Pancreas (tissue), 10 donors: ENCODE measurements at regions not wholly inside any gene's neighbourhood (a gene's known extent, or its start where the extent isn't known, plus 50 kb on each side); places are given as distances from the start of the nearest gene placed in this dataset.

Experiments
- ATAC-seq, 4 donors: fragments of 200-7000 bp; cut with Tn5 transposase; one replicate each; pipeline versions ENCODE4 v1.8.0 to v1.9.1; 2020; ENCODE audit warnings: mild to moderate bottlenecking in 4 of 4, moderate library complexity in 4 of 4
- DNase-seq, 6 donors: peaks; one replicate each; pipeline ENCODE4 v3.0.0-alpha.2; 2020
- FAIRE-seq: peaks from 2 replicates; lab custom pipeline; 2012; peaks lifted over from hg19 to GRCh38; lab: Jason Lieb, UNC
- H3K27ac ChIP-seq, 4 donors: fragments of 200-600 bp; sonication (generic); 1 replicate in 3 of 4; 2 replicates in 1 of 4; pipeline versions ENCODE4 v1.5.0 to v1.8.0; 2020
- H3K27me3 ChIP-seq, 4 donors: fragments of 200-600 bp; one replicate each; pipeline ENCODE4 v1.8.0; 2021
- H3K36me3 ChIP-seq, 3 donors: fragments of 200-600 bp; sonication (generic) in 1 of 3; one replicate each; pipeline versions ENCODE4 v1.5.0 to v1.8.0; 2020 to 2021
- H3K4me1 ChIP-seq, 3 donors: fragments of 200-600 bp; one replicate each; pipeline ENCODE4 v1.8.0; 2021
- H3K4me3 ChIP-seq, 4 donors: fragments of 200-600 bp; sonication (generic) in 2 of 4; one replicate each; pipeline versions ENCODE4 v1.5.0 to v1.8.0; 2020 to 2021
- H3K9me3 ChIP-seq, 4 donors: fragments of 200-600 bp; one replicate each; pipeline ENCODE4 v1.8.0; 2021
- WGBS, 2 donors: extraction: QIAGEN DNeasy Blood & Tissue Kit; methylation state at CpG; one replicate each; pipeline ENCODE4 v1.1.7; 2013; 5-methylcytosine and 5-hydroxymethylcytosine counted together
- intact Hi-C, 3 donors: fragments of 100-400 bp; cut with DNase I; formaldehyde crosslinking; loops; one replicate each; pipeline versions ENCODE4 v1.11.1 to v1.14.2; 2022
- TF ChIP-seq, protein P1 (sequence below), 4 donors: fragments of 200-600 bp; sonication (generic) in 3 of 4; IDR thresholded peaks; one replicate each; pipeline versions ENCODE4 v1.5.0 to v1.8.0; 2021; ENCODE audit warnings: antibody characterized with exemption in 4 of 4
- donor health status: healthy with polysubstance abuse.
- donor health status: DM: no; HTN: no; CAD: no; lungs with moderate emphysema.
- donor health status: DM: no; HTN: no; CAD: no.
- donor health status: control.
- donor health status: control.
- donor health status: Bipolar disorder and iron deficiency.
- donor health status: DM: yes; HTN: yes; CAD: no.
- donor health status: DM: no; HTN: no; CAD: no.
- donor health status: DM: no; HTN: no; CAD: no.
- donor health status: DM: yes; HTN: yes; CAD: no.

DNA sequence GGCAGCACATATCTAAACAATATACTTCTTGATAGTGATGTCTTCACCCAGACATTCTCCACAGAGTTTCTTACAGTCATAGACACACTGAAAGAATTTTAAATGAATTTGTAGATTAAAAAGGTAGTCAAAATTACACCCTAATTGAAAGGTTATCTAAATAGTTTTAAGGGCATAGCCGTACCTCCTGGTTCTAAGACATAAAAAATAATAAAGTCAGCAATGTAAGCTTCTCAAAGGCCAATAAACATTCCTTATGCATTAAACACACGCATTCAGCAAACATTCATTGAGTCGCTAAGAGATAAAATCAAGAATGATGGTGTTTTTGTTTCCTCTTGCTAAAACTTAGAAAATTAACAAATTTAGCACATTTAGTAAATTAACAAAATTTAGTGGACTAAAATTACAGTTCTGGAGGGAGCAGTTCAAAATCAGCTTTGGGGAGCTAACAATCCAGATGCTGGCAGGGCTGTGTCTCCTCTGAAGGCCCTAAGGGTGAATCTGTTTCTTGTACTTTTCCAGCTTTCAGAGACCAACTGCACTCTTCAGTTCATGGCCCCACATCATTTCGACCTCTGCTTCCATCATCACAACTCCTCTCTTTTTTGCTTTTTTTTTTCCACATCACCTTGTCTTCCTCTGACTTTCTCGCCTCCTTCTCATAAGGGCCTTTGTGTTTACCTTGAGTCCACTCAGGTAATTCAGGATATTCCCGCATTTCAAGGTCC is 516.5 kb downstream of the DNAH5 start:
- intact Hi-C loops = no loop called here
- WGBS, 2 donors = 55 to 59% methylated on average over 6 of the region's 6 CpGs
- ATAC-seq (no peak), FAIRE-seq (no peak), DNase-seq (no peak)
- Histone ChIP-seq H3K4me1 (no peaks in the 10 kb centered on the region), H3K4me3 (no peak overlapping the region), H3K27me3 (no peaks in the 10 kb centered on the region), H3K36me3 (no peaks in the 10 kb centered on the region), H3K9me3 (no peaks in the 10 kb centered on the region), H3K27ac (no peak overlapping the region)
- TF ChIP-seq, protein P1, sequence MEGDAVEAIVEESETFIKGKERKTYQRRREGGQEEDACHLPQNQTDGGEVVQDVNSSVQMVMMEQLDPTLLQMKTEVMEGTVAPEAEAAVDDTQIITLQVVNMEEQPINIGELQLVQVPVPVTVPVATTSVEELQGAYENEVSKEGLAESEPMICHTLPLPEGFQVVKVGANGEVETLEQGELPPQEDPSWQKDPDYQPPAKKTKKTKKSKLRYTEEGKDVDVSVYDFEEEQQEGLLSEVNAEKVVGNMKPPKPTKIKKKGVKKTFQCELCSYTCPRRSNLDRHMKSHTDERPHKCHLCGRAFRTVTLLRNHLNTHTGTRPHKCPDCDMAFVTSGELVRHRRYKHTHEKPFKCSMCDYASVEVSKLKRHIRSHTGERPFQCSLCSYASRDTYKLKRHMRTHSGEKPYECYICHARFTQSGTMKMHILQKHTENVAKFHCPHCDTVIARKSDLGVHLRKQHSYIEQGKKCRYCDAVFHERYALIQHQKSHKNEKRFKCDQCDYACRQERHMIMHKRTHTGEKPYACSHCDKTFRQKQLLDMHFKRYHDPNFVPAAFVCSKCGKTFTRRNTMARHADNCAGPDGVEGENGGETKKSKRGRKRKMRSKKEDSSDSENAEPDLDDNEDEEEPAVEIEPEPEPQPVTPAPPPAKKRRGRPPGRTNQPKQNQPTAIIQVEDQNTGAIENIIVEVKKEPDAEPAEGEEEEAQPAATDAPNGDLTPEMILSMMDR (IDR thresholded peaks at IDR 0.05) = no peak

DNA sequence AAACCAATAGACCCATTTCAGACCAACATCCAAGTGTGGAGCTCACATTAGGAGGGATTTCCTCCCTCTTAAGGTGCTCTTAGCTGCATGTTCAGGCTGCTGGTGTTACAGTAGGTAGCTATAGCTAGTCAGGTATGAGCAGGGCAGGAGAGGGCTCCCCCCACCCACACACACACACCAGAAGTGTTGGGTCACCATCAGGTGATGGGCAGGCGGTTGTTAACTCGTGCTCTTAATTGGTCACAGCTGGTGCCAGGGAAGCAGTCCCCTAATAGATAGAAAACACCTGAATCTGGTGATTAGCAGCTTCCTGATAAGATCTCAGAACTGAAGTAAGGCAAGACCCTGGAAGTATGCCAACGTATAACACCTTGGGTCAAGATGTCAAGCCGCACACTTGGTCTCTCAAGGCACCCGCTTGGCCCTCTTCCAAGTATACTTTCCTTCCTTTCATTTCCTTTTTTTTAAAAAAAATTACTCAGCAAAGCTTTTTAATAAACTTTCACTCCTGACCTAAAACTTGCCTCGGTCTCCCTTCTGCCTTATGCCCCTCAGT is 532.4 kb downstream of the DNAH5 start:
- Histone ChIP-seq H3K27ac (no peak overlapping the region), H3K4me1 (no peaks in the 10 kb centered on the region), H3K9me3 (no peaks in the 10 kb centered on the region), H3K27me3 (no peaks in the 10 kb centered on the region), H3K4me3 (no peak overlapping the region), H3K36me3 (no peaks in the 10 kb centered on the region)
- DNase-seq (no peak), ATAC-seq (no peak), FAIRE-seq (no peak)
- WGBS, 2 donors = 45 to 54% methylated on average over 6 of the region's 6 CpGs
- TF ChIP-seq, protein P1 (IDR thresholded peaks at IDR 0.05) = no peak
- intact Hi-C loops = no loop called here

DNA sequence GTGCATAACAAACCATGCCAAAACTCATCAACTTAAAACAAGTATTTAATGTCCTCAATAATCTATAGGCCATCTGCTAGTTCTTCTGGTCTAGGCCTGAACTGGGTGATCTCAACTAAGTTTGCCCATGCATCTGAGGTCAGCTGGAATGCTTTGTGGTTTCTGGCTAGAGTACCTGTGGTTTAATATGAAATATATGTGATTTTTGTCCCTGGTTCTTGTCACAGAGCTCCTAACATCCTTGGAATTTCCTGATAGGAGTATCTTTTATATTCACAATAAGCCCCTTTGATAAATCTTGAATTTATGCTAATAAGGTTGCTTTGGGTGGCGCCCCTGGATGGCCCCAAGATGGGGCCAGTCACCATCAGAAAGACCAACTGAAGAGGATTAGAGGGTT is 535.9 kb downstream of the DNAH5 start:
- WGBS, 2 donors = 0 to 37% methylated on average over 1 of the region's 1 CpG
- DNase-seq = no peak

DNA sequence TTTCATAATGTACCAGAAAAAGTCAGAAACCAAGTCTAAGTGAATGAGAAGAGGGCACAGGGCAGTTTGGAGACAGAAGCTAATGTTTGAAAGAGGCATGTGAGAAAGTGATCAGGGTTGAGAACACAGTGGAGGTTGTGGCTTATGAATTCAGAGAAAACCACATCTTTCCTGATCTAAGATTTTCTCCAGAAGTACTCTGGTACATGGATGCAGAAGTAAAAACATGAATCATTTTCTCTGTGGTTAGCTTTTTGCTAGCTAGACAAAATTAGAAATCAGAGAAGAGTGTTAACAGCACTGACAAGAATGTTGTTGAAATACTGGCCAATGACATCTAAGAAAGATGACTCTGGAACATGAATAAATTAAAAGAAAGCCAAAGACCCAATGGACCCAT is 541.1 kb downstream of the DNAH5 start:
- Histone ChIP-seq H3K36me3 (no peaks in the 10 kb centered on the region), H3K4me1 (no peaks in the 10 kb centered on the region), H3K4me3 (no peak overlapping the region), H3K27me3 (no peaks in the 10 kb centered on the region), H3K27ac (no peak overlapping the region), H3K9me3 (no peaks in the 10 kb centered on the region)
- no peak for DNase-seq
- intact Hi-C loops = no loop called here
- no peak for ATAC-seq
- TF ChIP-seq, protein P1 (IDR thresholded peaks at IDR 0.05) = no peak
- no peak for FAIRE-seq

More for the DNA sequence above, 535.9 kb downstream of the DNAH5 start:
- intact Hi-C loops = no loop called here
- Histone ChIP-seq H3K27me3 (no peaks in the 10 kb centered on the region), H3K27ac (no peak overlapping the region), H3K9me3 (no peaks in the 10 kb centered on the region), H3K36me3 (no peaks in the 10 kb centered on the region), H3K4me1 (no peaks in the 10 kb centered on the region), H3K4me3 (no peak overlapping the region)
- FAIRE-seq = no peak
- TF ChIP-seq, protein P1 (IDR thresholded peaks at IDR 0.05) = no peak
- no peak for ATAC-seq

DNA sequence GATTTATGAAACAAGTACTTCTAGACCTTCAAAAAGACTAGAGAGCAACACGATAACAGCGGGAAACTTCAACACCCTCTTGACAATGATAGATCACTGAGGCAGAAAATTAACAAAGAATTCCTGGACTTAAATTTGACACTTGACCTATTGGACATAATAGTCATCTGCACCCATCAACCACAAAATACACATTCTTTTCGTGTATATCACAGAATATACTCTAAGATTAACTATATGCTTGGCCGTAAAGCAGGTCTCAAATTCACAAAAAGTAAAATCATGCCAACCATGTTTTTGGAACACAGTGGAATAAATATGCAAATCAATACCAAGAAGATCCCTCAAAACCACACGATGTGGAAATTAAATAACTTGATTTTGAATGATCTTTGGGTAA is 559.4 kb downstream of the DNAH5 start:
- Histone ChIP-seq H3K4me3 (no peak overlapping the region), H3K9me3 (no peaks in the 10 kb centered on the region), H3K4me1 (no peaks in the 10 kb centered on the region), H3K27me3 (no peaks in the 10 kb centered on the region), H3K36me3 (no peaks in the 10 kb centered on the region), H3K27ac (no peak overlapping the region)
- no peak for FAIRE-seq
- TF ChIP-seq, protein P1 (IDR thresholded peaks at IDR 0.05) = no peak
- ATAC-seq = no peak
- 63 to 69% methylated on average over 5 of the region's 5 CpGs for WGBS, 2 donors
- DNase-seq = no peak
- intact Hi-C loops = no loop called here
